GM12865 (cell line): ENCODE measurements at regions not wholly inside any gene's neighbourhood (a gene's known extent, or its start where the extent isn't known, plus 50 kb on each side); places are given as distances from the start of the nearest gene placed in this dataset.

Source experiments
- DNase-seq: peaks from one replicate; pipeline ENCODE4 v3.0.0; 2010; ENCODE audit warnings: low read depth
- H3K4me3 ChIP-seq: 2 replicates; pipeline ENCODE4 v1.5.1; 2011; ENCODE audit warnings: mild to moderate bottlenecking, low read depth, low read length, control low read depth
- CTCF ChIP-seq: IDR thresholded peaks from 2 replicates; pipeline ENCODE4 v1.5.1; 2011; ENCODE audit warnings: low read length, control low read depth, low read depth, inconsistent platforms; ENCODE audit not compliant: insufficient read depth; ENCODE audit errors: missing control alignments

- no peak for TF ChIP-seq CTCF
- DNase-seq, result no peak
- H3K4me3 ChIP-seq, result no peak overlapping the region
These were observed 1445.6 kb downstream of the TBC1D22A start for GRCh38 chr22:48207919-48208535.

- H3K4me3 ChIP-seq, result no peak overlapping the region
- TF ChIP-seq CTCF, result no peak
- no peak for DNase-seq
These were observed 1443.3 kb downstream of the TBC1D22A start for GRCh38 chr22:48205790-48206189.

GRCh38 chr22:48205161-48205560 is 1442.7 kb downstream of the TBC1D22A start:
- no peak for DNase-seq
- H3K4me3 ChIP-seq, result no peak overlapping the region
- no peak for TF ChIP-seq CTCF

GRCh38 chr22:48204296-48204695 is 1441.8 kb downstream of the TBC1D22A start:
- DNase-seq, result no peak
- H3K4me3 ChIP-seq, result no peak overlapping the region
- no peak for TF ChIP-seq CTCF

- TF ChIP-seq CTCF, result no peak
- no peak overlapping the region for H3K4me3 ChIP-seq
- no peak for DNase-seq
These were observed 1437.2 kb downstream of the TBC1D22A start for GRCh38 chr22:48199667-48200066.

- no peak for TF ChIP-seq CTCF
- no peak for DNase-seq
- no peak overlapping the region for H3K4me3 ChIP-seq
These were observed 1436.3 kb downstream of the TBC1D22A start for GRCh38 chr22:48198489-48199459.

- H3K4me3 ChIP-seq, result no peak overlapping the region
- no peak for TF ChIP-seq CTCF
- no peak for DNase-seq
These were observed 1434.8 kb downstream of the TBC1D22A start for GRCh38 chr22:48197189-48197690.
